Fibroblast of the aortic adventitia (primary cell): ENCODE measurements at regions not wholly inside any gene's neighbourhood (a gene's known extent, or its start where the extent isn't known, plus 50 kb on each side); places are given as distances from the start of the nearest gene placed in this dataset.
A peak's percentile ranks its signal among the peaks of the same experiment; 100 is the strongest.

Experiments used
- DNase-seq: peaks from one replicate; pipeline ENCODE4 v3.0.0-alpha.2; 2010; ENCODE audit warnings: low read depth
- H3K4me3 ChIP-seq: 2 replicates; pipeline ENCODE4 v1.5.1; 2011; ENCODE audit warnings: low read depth, mild to moderate bottlenecking, control low read depth, low read length, moderate library complexity
- CTCF ChIP-seq: IDR thresholded peaks from 2 replicates; pipeline ENCODE4 v1.5.1; 2011; ENCODE audit warnings: mild to moderate bottlenecking, low read length, control low read depth, inconsistent platforms; ENCODE audit not compliant: insufficient read depth

GRCh38 chr7:142698429-142698828, 50.8 kb upstream of the PRSS1 start:
- H3K4me3 ChIP-seq: no peak overlapping the region
- no peak for DNase-seq
- TF ChIP-seq CTCF: no peak

GRCh38 chr7:142697270-142697669, 52.0 kb upstream of the PRSS1 start:
- no peak for TF ChIP-seq CTCF
- no peak for DNase-seq
- no peak overlapping the region for H3K4me3 ChIP-seq

- TF ChIP-seq CTCF: no peak
- H3K4me3 ChIP-seq: no peak overlapping the region
- DNase-seq: no peak
Measured at GRCh38 chr7:142696456-142697179, 52.7 kb upstream of the PRSS1 start.

GRCh38 chr7:142693911-142694310, 55.4 kb upstream of the PRSS1 start:
- no peak for DNase-seq
- TF ChIP-seq CTCF: no peak
- no peak overlapping the region for H3K4me3 ChIP-seq

GRCh38 chr7:142690554-142691182, 58.6 kb upstream of the PRSS1 start:
- DNase-seq: no peak

GRCh38 chr7:142689439-142690120, 59.7 kb upstream of the PRSS1 start:
- no peak for TF ChIP-seq CTCF

More at GRCh38 chr7:142690554-142691182, 58.6 kb upstream of the PRSS1 start:
- no peak for TF ChIP-seq CTCF
- H3K4me3 ChIP-seq: no peak overlapping the region

More at GRCh38 chr7:142689439-142690120, 59.7 kb upstream of the PRSS1 start:
- no peak overlapping the region for H3K4me3 ChIP-seq
- peak; percentile 4 for DNase-seq
